HepG2 (cell line): ENCODE measurements at regions not wholly inside any gene's neighbourhood (a gene's known extent, or its start where the extent isn't known, plus 50 kb on each side); places are given as distances from the start of the nearest gene placed in this dataset.

ENCODE experiments used
- GFI1 ChIP-seq: sonication (generic); formaldehyde crosslinking; IDR thresholded peaks from 2 replicates; pipeline ENCODE4 v1.5.0; 2020; ENCODE audit warnings: missing genetic modification reagents, mild to moderate bottlenecking, borderline replicate concordance
- IKZF4 ChIP-seq: sonication (generic); formaldehyde crosslinking; IDR thresholded peaks from 2 replicates; pipeline ENCODE4 v1.5.1; 2020; ENCODE audit warnings: borderline replicate concordance, mild to moderate bottlenecking, low read depth, missing genetic modification reagents; ENCODE audit errors: not compliant biosample characterization
- JUN ChIP-seq: sonication (generic); formaldehyde crosslinking; IDR thresholded peaks from 2 replicates; pipeline ENCODE4 v1.4.0; 2020; ENCODE audit warnings: mild to moderate bottlenecking, missing genetic modification reagents
- KLF16 ChIP-seq, 2 experiments: sonication (generic) in 1 of 2; formaldehyde crosslinking in 1 of 2; IDR thresholded peaks; 2 replicates each; pipeline versions ENCODE4 v1.6.1 to v1.8.0; 2016 to 2023; ENCODE audit warnings: missing genetic modification reagents in 2 of 2, missing compliant biosample characterization in 1 of 2
- MTA1 ChIP-seq: sonication (generic); formaldehyde crosslinking; IDR thresholded peaks from 2 replicates; pipeline ENCODE4 v1.4.0; 2020; ENCODE audit warnings: missing genetic modification reagents, mild to moderate bottlenecking, borderline replicate concordance
- NFIB ChIP-seq: sonication (generic); formaldehyde crosslinking; IDR thresholded peaks from 2 replicates; pipeline ENCODE4 v1.9.0; 2021; ENCODE audit warnings: missing genetic modification reagents, mild to moderate bottlenecking, borderline replicate concordance
- SKI ChIP-seq: fragments of 450-650 bp; IDR thresholded peaks from one replicate; pipeline ENCODE4 v1.6.1; 2018; ENCODE audit warnings: mild to moderate bottlenecking; ENCODE audit not compliant: partially characterized antibody
- ZBTB21 ChIP-seq: sonication (generic); formaldehyde crosslinking; IDR thresholded peaks from 2 replicates; pipeline ENCODE4 v1.4.0; 2020; ENCODE audit warnings: missing genetic modification reagents
- ZFP82 ChIP-seq: sonication (generic); formaldehyde crosslinking; IDR thresholded peaks from 2 replicates; pipeline ENCODE4 v1.5.1; 2020; ENCODE audit warnings: mild to moderate bottlenecking, missing genetic modification reagents, borderline replicate concordance
- ZNF33B ChIP-seq: sonication (generic); formaldehyde crosslinking; IDR thresholded peaks from 2 replicates; pipeline ENCODE4 v1.5.1; 2020; ENCODE audit warnings: mild to moderate bottlenecking, missing genetic modification reagents
- ZNF546 ChIP-seq: sonication (generic); formaldehyde crosslinking; conservative IDR thresholded peaks from 2 replicates; pipeline ENCODE4 v1.8.1; 2023; ENCODE audit warnings: mild to moderate bottlenecking, missing genetic modification reagents
- ZNF672 ChIP-seq: sonication (generic); formaldehyde crosslinking; IDR thresholded peaks from 2 replicates; pipeline ENCODE4 v1.8.1; 2022; ENCODE audit warnings: missing genetic modification reagents
- ZNF746 ChIP-seq: sonication (generic); formaldehyde crosslinking; IDR thresholded peaks from 2 replicates; pipeline ENCODE4 v1.8.0; 2022; ENCODE audit warnings: mild to moderate bottlenecking, missing genetic modification reagents
- ZSCAN21 ChIP-seq: sonication (generic); formaldehyde crosslinking; IDR thresholded peaks from 2 replicates; pipeline ENCODE4 v1.8.0; 2022; ENCODE audit warnings: mild to moderate bottlenecking, missing genetic modification reagents, moderate library complexity, borderline replicate concordance
- TF ChIP-seq, protein P1 (sequence below), 2 experiments: sonication (generic) in 1 of 2; formaldehyde crosslinking in 1 of 2; IDR thresholded peaks; 2 replicates each; pipeline versions ENCODE4 v1.4.0 to v1.6.1; 2016 to 2020; ENCODE audit warnings: borderline replicate concordance in 1 of 2, low read depth in 1 of 2, mild to moderate bottlenecking in 1 of 2, missing genetic modification reagents in 1 of 2
- TF ChIP-seq, protein P2 (sequence below): sonication (generic); formaldehyde crosslinking; IDR thresholded peaks from 2 replicates; pipeline ENCODE4 v1.4.0; 2020; ENCODE audit warnings: missing genetic modification reagents
- TF ChIP-seq, protein P3 (sequence below): sonication (generic); formaldehyde crosslinking; IDR thresholded peaks from 2 replicates; pipeline ENCODE4 v1.4.0; 2020; ENCODE audit warnings: low read depth, mild to moderate bottlenecking, missing genetic modification reagents
- TF ChIP-seq, protein P4 (sequence below): IDR thresholded peaks from 2 replicates; pipeline ENCODE4 v1.6.1; 2016; ENCODE audit warnings: missing biosample characterization, missing genetic modification reagents, low read depth
- TF ChIP-seq, protein P5 (sequence below): IDR thresholded peaks from 2 replicates; pipeline ENCODE4 v1.6.1; 2016; ENCODE audit warnings: missing compliant biosample characterization, missing genetic modification reagents, borderline replicate concordance

DNA sequence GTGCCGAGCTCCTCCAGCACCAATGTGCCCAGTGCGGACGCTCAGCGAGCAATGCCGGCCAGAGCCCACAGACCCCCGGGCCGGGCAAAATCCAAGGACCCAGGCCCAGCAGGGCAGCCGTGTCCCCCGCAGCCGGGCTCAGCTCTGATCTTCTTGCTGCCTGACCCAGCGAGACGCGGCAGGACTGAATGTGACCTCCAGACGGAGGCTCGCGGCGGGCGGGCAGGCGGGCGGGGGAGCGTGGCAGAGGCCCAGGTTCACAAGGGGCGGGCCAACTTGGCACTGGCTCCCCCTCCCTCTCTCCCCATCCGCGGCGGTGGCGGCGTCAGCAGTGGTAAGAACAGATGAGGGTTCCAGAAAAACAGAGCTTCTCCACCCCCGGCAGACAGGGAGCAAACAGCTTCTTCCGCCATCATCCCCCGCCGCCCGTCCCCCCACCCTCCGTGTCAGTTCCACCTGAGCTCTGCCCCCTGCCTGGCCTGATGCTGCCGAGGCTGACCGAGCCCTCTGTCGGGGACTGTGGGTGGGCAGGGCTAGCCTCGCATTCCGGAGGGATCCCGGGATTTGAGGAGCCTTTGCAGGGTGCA, 94.3 kb downstream of the RFLNA start (continued):
- peak; percentile 88 for TF ChIP-seq MTA1 (CRISPR knock-in tag)
- TF ChIP-seq ZSCAN21 (CRISPR knock-in tag): peak; percentile 10; the same call in 1 of the 2 replicates
- peak; percentile 77 for TF ChIP-seq SKI
- TF ChIP-seq ZBTB21: no peak
- TF ChIP-seq, protein P1, sequence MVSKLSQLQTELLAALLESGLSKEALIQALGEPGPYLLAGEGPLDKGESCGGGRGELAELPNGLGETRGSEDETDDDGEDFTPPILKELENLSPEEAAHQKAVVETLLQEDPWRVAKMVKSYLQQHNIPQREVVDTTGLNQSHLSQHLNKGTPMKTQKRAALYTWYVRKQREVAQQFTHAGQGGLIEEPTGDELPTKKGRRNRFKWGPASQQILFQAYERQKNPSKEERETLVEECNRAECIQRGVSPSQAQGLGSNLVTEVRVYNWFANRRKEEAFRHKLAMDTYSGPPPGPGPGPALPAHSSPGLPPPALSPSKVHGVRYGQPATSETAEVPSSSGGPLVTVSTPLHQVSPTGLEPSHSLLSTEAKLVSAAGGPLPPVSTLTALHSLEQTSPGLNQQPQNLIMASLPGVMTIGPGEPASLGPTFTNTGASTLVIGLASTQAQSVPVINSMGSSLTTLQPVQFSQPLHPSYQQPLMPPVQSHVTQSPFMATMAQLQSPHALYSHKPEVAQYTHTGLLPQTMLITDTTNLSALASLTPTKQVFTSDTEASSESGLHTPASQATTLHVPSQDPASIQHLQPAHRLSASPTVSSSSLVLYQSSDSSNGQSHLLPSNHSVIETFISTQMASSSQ (IDR thresholded peaks at IDR 0.05; ENCODE audit: low read depth): no peak
- TF ChIP-seq, protein P1 (CRISPR knock-in tag; IDR thresholded peaks at IDR 0.05; ENCODE audit: borderline replicate concordance): no peak
- 0 out of 2 replicates have a peak, but pooled peaks have one; percentile 60 for TF ChIP-seq GFI1 (CRISPR knock-in tag)
- no peak for TF ChIP-seq IKZF4 (CRISPR knock-in tag)
- 0 out of 4 replicates have a peak, but pooled peaks of 1 of the 2 experiments have one; percentile 42 for TF ChIP-seq KLF16 (CRISPR knock-in tag; IDR thresholded peaks at IDR 0.05)
- no peak for TF ChIP-seq ZNF33B
- no peak for TF ChIP-seq NFIB (CRISPR knock-in tag)
- no peak for TF ChIP-seq ZFP82
- TF ChIP-seq, protein P2, sequence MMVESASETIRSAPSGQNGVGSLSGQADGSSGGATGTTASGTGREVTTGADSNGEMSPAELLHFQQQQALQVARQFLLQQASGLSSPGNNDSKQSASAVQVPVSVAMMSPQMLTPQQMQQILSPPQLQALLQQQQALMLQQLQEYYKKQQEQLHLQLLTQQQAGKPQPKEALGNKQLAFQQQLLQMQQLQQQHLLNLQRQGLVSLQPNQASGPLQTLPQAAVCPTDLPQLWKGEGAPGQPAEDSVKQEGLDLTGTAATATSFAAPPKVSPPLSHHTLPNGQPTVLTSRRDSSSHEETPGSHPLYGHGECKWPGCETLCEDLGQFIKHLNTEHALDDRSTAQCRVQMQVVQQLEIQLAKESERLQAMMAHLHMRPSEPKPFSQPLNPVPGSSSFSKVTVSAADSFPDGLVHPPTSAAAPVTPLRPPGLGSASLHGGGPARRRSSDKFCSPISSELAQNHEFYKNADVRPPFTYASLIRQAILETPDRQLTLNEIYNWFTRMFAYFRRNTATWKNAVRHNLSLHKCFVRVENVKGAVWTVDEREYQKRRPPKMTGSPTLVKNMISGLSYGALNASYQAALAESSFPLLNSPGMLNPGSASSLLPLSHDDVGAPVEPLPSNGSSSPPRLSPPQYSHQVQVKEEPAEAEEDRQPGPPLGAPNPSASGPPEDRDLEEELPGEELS: 0 out of 2 replicates have a peak, but pooled peaks have one; percentile 63
- peak; percentile 98 for TF ChIP-seq ZNF746 (CRISPR knock-in tag)
- no peak for TF ChIP-seq JUN
- TF ChIP-seq, protein P3, sequence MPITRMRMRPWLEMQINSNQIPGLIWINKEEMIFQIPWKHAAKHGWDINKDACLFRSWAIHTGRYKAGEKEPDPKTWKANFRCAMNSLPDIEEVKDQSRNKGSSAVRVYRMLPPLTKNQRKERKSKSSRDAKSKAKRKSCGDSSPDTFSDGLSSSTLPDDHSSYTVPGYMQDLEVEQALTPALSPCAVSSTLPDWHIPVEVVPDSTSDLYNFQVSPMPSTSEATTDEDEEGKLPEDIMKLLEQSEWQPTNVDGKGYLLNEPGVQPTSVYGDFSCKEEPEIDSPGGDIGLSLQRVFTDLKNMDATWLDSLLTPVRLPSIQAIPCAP: no peak
- 0 out of 2 replicates have a peak, but pooled peaks have one; percentile 16 for TF ChIP-seq ZNF546 (CRISPR knock-in tag)
- TF ChIP-seq, protein P4, sequence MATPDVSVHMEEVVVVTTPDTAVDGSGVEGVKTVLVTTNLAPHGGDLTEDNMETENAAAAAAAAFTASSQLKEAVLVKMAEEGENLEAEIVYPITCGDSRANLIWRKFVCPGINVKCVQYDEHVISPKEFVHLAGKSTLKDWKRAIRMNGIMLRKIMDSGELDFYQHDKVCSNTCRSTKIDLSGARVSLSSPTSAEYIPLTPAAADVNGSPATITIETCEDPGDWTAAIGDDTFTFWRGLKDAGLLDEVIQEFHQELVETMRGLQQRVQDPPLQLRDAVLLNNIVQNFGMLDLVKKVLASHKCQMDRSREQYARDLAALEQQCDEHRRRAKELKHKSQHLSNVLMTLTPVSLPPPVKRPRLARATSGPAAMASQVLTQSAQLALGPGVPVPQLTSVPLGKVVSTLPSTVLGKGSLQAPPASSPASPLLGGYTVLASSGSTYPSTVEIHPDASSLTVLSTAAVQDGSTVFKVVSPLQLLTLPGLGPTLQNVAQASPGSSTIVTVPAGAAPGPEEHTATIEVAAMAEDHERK: no peak
- TF ChIP-seq ZNF672 (CRISPR knock-in tag): no peak
- TF ChIP-seq, protein P5, sequence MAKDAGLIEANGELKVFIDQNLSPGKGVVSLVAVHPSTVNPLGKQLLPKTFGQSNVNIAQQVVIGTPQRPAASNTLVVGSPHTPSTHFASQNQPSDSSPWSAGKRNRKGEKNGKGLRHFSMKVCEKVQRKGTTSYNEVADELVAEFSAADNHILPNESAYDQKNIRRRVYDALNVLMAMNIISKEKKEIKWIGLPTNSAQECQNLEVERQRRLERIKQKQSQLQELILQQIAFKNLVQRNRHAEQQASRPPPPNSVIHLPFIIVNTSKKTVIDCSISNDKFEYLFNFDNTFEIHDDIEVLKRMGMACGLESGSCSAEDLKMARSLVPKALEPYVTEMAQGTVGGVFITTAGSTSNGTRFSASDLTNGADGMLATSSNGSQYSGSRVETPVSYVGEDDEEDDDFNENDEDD (CRISPR knock-in tag): no peak; the same call in 1 of the 2 replicates
